CD14-positive monocyte (primary cell): ENCODE measurements at regions not wholly inside any gene's neighbourhood (a gene's known extent, or its start where the extent isn't known, plus 50 kb on each side); places are given as distances from the start of the nearest gene placed in this dataset.

ENCODE experiments used
- DNase-seq, 3 donors: peaks; one replicate each; pipeline ENCODE4 v3.0.0-alpha.2; 2011 to 2022
- H2AFZ ChIP-seq: 2 replicates; pipeline ENCODE4 v1.6.0; 2012; ENCODE audit warnings: mild to moderate bottlenecking, low read depth, low read length, inconsistent platforms; ENCODE audit not compliant: insufficient read depth, poor library complexity, severe bottlenecking
- H3K27ac ChIP-seq, 2 donors: 1 replicate in 1 of 2; 2 replicates in 1 of 2; pipeline ENCODE4 v1.5.1; 2012 to 2013; ENCODE audit warnings: low read length in 2 of 2, control low read depth in 1 of 2, inconsistent platforms in 1 of 2, low read depth in 1 of 2, mild to moderate bottlenecking in 1 of 2
- H3K27me3 ChIP-seq, 2 donors: one replicate each; pipeline versions ENCODE4 v1.6.0 to v1.6.1; 2011 to 2013; ENCODE audit warnings: low read length in 2 of 2; ENCODE audit not compliant: control insufficient read depth in 2 of 2, insufficient read depth in 2 of 2
- H3K36me3 ChIP-seq, 2 donors: replicated peaks in 1 of 2; 1 replicate in 1 of 2; 2 replicates in 1 of 2; pipeline versions ENCODE4 v1.5.1 to v1.6.1; 2012 to 2013; ENCODE audit warnings: low read length in 2 of 2, control low read depth in 1 of 2, inconsistent platforms in 1 of 2, mild to moderate bottlenecking in 1 of 2; ENCODE audit not compliant: insufficient read depth in 2 of 2, control insufficient read depth in 1 of 2
- H3K4me1 ChIP-seq, 2 donors: 1 replicate in 1 of 2; 2 replicates in 1 of 2; pipeline versions ENCODE4 v1.5.1 to v1.6.1; 2012 to 2013; ENCODE audit warnings: low read length in 2 of 2, control low read depth in 1 of 2, inconsistent platforms in 1 of 2, mild to moderate bottlenecking in 1 of 2, moderate library complexity in 1 of 2; ENCODE audit not compliant: insufficient read depth in 2 of 2, control insufficient read depth in 1 of 2
- H3K4me2 ChIP-seq: replicated peaks from 2 replicates; pipeline ENCODE3; 2012; ENCODE audit warnings: low read length, moderate library complexity, mild to moderate bottlenecking; ENCODE audit not compliant: poor library complexity, severe bottlenecking; ENCODE audit errors: extremely low read depth
- H3K4me3 ChIP-seq, 3 experiments: fragments of 200-600 bp in 1 of 3; sonication (generic) in 1 of 3; replicated peaks in 1 of 3; 1 replicate in 2 of 3; 2 replicates in 1 of 3; pipeline ENCODE4 v1.5.1; 2011 to 2013; ENCODE audit warnings: low read length in 3 of 3, mild to moderate bottlenecking in 3 of 3, control low read depth in 2 of 3, low read depth in 2 of 3, inconsistent platforms in 1 of 3, moderate library complexity in 1 of 3
- H3K79me2 ChIP-seq: 2 replicates; pipeline ENCODE4 v1.6.0; 2012; ENCODE audit warnings: mild to moderate bottlenecking, control low read depth, inconsistent platforms, low read length, moderate library complexity; ENCODE audit not compliant: insufficient read depth
- H3K9ac ChIP-seq: 2 replicates; pipeline ENCODE4 v1.6.0; 2017; ENCODE audit warnings: low read length, mild to moderate bottlenecking; ENCODE audit not compliant: insufficient read depth, poor library complexity, severe bottlenecking
- H3K9me3 ChIP-seq, 2 donors: replicated peaks in 1 of 2; 1 replicate in 1 of 2; 2 replicates in 1 of 2; pipeline versions ENCODE4 v1.5.1 to v1.6.1; 2012 to 2013; ENCODE audit warnings: low read length in 2 of 2, control low read depth in 1 of 2; ENCODE audit not compliant: control insufficient read depth in 1 of 2, insufficient read depth in 1 of 2
- H4K20me1 ChIP-seq: 2 replicates; pipeline ENCODE4 v1.6.0; 2012; ENCODE audit warnings: mild to moderate bottlenecking, low read length, control low read depth, moderate library complexity; ENCODE audit not compliant: insufficient read depth
- H3K27ac Mint-ChIP-seq, 7 donors: one replicate each; pipeline ENCODE4 v1.8.0; 2020; ENCODE audit warnings: mild to moderate bottlenecking in 7 of 7, mixed read lengths in 7 of 7, moderate library complexity in 6 of 7, inconsistent platforms in 2 of 7
- H3K27me3 Mint-ChIP-seq, 3 donors: one replicate each; pipeline ENCODE4 v1.8.0; 2021 to 2022; ENCODE audit warnings: low read depth in 3 of 3, mild to moderate bottlenecking in 3 of 3, mixed read lengths in 3 of 3, moderate library complexity in 3 of 3, inconsistent platforms in 1 of 3
- H3K36me3 Mint-ChIP-seq, 2 donors: one replicate each; pipeline ENCODE4 v1.8.0; 2020; ENCODE audit warnings: mixed read lengths in 2 of 2, inconsistent platforms in 1 of 2, mild to moderate bottlenecking in 1 of 2
- H3K4me1 Mint-ChIP-seq: one replicate; pipeline ENCODE4 v1.8.0; 2020; ENCODE audit warnings: mild to moderate bottlenecking, mixed read lengths
- H3K4me3 Mint-ChIP-seq, 2 donors: one replicate each; pipeline ENCODE4 v1.8.0; 2020; ENCODE audit warnings: mild to moderate bottlenecking in 2 of 2, mixed read lengths in 2 of 2, moderate library complexity in 1 of 2
- H3K9me3 Mint-ChIP-seq, 7 donors: one replicate each; pipeline ENCODE4 v1.8.0; 2020 to 2022; ENCODE audit warnings: mixed read lengths in 7 of 7, mild to moderate bottlenecking in 6 of 7, moderate library complexity in 6 of 7, inconsistent platforms in 2 of 7
- CTCF ChIP-seq: fragments of 200-600 bp; IDR thresholded peaks from one replicate; pipeline ENCODE4 v1.8.0; 2022; ENCODE audit warnings: antibody characterized with exemption, mild to moderate bottlenecking
- WGBS: methylation state at CpG from one replicate; pipeline ENCODE4 v1.1.5; 2013; ENCODE audit warnings: missing lambda C conversion rate; ENCODE audit not compliant: insufficient coverage; 5-methylcytosine and 5-hydroxymethylcytosine counted together
- intact Hi-C, 2 donors: fragments of 100-400 bp; cut with micrococcal nuclease; formaldehyde crosslinking; loops; one replicate each; pipeline versions ENCODE4 v1.15.0 to v1.15.1; 2023

- H3K4me3 ChIP-seq = no peak overlapping the region
- no peak overlapping the region for H3K4me2 ChIP-seq
- no peak for DNase-seq
- TF ChIP-seq CTCF = no peak
- H3K27me3 ChIP-seq = peaks cover 16 to 29% of the 10 kb centered on the region in 2 donors
- H3K9me3 ChIP-seq = peaks cover 0 to 9% of the 10 kb centered on the region in 2 donors
- Mint-ChIP-seq H3K27me3 (peaks cover 25 to 40% (median 26%) of the 10 kb centered on the region in 3 donors), H3K27ac (no peak overlapping the region), H3K36me3 (no peaks in the 10 kb centered on the region), H3K4me3 (no peak overlapping the region), H3K9me3 (peaks cover 0 to 3% (median 0%) of the 10 kb centered on the region in 7 donors), H3K4me1 (no peaks in the 10 kb centered on the region)
- no peak overlapping the region for H3K27ac ChIP-seq
- no peaks in the 10 kb centered on the region for H3K4me1 ChIP-seq
- no peaks in the 10 kb centered on the region for H4K20me1 ChIP-seq
- intact Hi-C loops = no loop called here
- H3K79me2 ChIP-seq = no peaks in the 10 kb centered on the region
- no peaks in the 10 kb centered on the region for H3K36me3 ChIP-seq
- WGBS = 85% methylated on average over 8 of the region's 8 CpGs
- no peak overlapping the region for H3K9ac ChIP-seq
- H2AFZ ChIP-seq = no peak overlapping the region
Measured at GRCh38 chr2:120447127-120447785, 101.3 kb downstream of the INHBB start.

GRCh38 chr2:120448436-120448835, 102.5 kb downstream of the INHBB start:
- no peak for DNase-seq
- no peak overlapping the region for H3K4me3 ChIP-seq
- H3K4me1 ChIP-seq = no peaks in the 10 kb centered on the region
- no peak overlapping the region for H2AFZ ChIP-seq
- H3K27ac Mint-ChIP-seq = no peak overlapping the region
- intact Hi-C loops = no loop called here
- H3K4me3 Mint-ChIP-seq = no peak overlapping the region
- peaks cover 8 to 18% of the 10 kb centered on the region in 2 donors for H3K27me3 ChIP-seq
- no peaks in the 10 kb centered on the region for H3K4me1 Mint-ChIP-seq
- H3K27ac ChIP-seq = no peak overlapping the region
- no peak overlapping the region for H3K4me2 ChIP-seq
- WGBS = 100% methylated on average over 3 of the region's 6 CpGs
- no peaks in the 10 kb centered on the region for H3K36me3 Mint-ChIP-seq
- no peaks in the 10 kb centered on the region for H3K79me2 ChIP-seq
- TF ChIP-seq CTCF = no peak
- no peaks in the 10 kb centered on the region for H3K9me3 ChIP-seq
- peaks cover 13 to 29% (median 16%) of the 10 kb centered on the region in 3 donors for H3K27me3 Mint-ChIP-seq
- no peaks in the 10 kb centered on the region for H4K20me1 ChIP-seq
- H3K9me3 Mint-ChIP-seq = peaks cover 0 to 3% (median 0%) of the 10 kb centered on the region in 7 donors
- no peak overlapping the region for H3K9ac ChIP-seq
- H3K36me3 ChIP-seq = no peaks in the 10 kb centered on the region
